GM10248 (cell line): ENCODE measurements at regions not wholly inside any gene's neighbourhood (a gene's known extent, or its start where the extent isn't known, plus 50 kb on each side); places are given as distances from the start of the nearest gene placed in this dataset.

Experiments used
- CTCF ChIA-PET: fragments of 300-600 bp; sonication (Branson Sonifier 250); formaldehyde crosslinking; extraction: SDS; loops from one replicate; lab custom pipeline; 2021; ENCODE audit warnings: antibody characterized with exemption; lab: Yijun Ruan, JAX
- POLR2A ChIA-PET: fragments of 350-650 bp; sonication (Branson Sonifier 250); formaldehyde crosslinking; extraction: SDS; loops from one replicate; lab custom pipeline; 2020; ENCODE audit warnings: antibody characterized with exemption; lab: Yijun Ruan, JAX
- DNase-seq: peaks from one replicate; pipeline ENCODE4 v3.0.0; 2012; ENCODE audit errors: extremely low spot score
- TF ChIP-seq, protein P1 (sequence below): IDR thresholded peaks from 2 replicates; pipeline ENCODE4 v1.5.1; 2012; ENCODE audit warnings: mild to moderate bottlenecking, low read depth; ENCODE audit errors: extremely low read depth, missing control alignments, control extremely low read depth

DNA sequence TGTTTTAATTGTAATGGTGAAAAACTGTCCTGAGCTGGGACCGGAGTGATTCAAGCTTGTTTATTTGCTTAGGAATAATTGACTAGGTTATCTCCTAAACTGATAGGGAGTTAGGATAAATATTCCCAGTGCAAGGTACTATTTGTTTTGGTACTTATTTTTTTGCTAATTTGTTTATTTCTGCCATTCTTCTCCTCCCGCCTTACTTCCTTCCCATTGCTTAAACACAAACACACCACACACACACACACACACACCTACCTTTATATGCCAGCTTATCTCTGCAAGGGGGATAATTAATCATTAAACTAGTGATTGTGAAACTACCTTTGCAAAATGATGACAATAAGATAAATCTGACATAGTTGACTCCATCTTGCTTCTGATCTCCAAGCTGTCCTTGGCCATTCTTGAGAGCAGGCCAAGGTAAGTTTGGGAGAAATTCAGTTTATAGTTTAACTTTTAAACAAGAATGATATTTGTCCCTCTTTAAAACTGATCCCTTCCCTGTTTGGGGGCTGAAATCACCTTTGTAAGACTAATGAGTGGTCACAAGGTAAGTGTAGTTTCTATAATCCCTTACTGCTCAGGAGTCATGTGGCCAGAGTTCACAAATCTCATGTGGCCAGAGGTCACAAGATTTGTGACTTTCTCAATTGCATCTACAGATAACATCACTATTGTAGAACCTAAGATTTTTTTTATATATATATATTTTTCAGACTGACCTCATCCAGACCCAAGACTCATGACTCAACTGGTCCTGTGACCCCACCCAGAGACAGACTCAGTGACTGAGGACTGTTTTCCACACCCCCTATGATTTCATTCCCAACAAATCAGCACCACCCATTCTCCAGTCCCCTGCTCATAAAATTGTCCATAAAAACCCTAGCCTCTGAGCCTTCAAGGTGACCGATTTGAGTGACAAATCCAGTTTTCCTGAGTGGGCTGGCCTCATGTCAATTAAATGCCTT, 83.1 kb upstream of the LRRTM4 start:
- ChIA-PET POLR2A (no interaction called here), CTCF (no interaction called here)
- TF ChIP-seq, protein P1, sequence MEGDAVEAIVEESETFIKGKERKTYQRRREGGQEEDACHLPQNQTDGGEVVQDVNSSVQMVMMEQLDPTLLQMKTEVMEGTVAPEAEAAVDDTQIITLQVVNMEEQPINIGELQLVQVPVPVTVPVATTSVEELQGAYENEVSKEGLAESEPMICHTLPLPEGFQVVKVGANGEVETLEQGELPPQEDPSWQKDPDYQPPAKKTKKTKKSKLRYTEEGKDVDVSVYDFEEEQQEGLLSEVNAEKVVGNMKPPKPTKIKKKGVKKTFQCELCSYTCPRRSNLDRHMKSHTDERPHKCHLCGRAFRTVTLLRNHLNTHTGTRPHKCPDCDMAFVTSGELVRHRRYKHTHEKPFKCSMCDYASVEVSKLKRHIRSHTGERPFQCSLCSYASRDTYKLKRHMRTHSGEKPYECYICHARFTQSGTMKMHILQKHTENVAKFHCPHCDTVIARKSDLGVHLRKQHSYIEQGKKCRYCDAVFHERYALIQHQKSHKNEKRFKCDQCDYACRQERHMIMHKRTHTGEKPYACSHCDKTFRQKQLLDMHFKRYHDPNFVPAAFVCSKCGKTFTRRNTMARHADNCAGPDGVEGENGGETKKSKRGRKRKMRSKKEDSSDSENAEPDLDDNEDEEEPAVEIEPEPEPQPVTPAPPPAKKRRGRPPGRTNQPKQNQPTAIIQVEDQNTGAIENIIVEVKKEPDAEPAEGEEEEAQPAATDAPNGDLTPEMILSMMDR: no peak
- no peak for DNase-seq

DNA sequence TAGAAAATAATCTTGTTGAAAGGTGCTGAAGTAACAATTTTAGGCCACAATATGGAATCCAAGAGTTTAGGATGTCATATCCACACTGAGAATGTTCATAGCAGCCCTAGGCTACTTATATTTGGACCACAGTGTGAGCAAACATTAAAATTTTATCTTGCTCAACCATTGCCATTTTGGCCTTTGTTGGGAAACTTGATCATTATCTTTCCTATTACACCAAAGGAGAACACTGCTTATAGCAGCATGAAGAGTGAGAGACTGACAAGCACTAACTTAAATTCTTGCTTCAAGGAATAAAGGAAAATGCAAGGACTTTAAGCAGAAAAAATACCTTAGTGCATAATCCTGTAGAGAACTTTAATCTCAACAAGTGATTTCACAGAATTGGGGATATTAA, 86.3 kb upstream of the LRRTM4 start:
- ChIA-PET CTCF (no interaction called here), POLR2A (no interaction called here)
- DNase-seq: no peak
- TF ChIP-seq, protein P1: no peak

DNA sequence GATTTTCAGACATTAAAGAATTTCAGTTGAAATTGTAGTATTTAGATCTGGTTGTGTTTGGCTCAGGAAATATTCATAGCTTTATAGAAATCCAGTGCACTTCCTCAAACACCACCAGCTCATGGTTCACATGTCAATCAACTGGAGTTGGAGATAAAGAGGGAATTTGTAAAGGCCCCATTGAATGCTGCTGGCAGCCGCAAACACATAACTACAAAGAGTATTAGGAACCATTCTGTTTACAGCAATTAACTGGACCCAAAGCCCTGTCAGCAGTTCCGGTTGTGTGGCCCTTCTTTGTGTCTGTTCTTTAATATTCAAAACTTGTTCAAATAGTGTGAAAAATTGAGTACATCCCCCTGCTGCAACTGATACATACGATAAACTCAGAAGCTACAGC, 107.4 kb upstream of the LRRTM4 start:
- DNase-seq: no peak
- POLR2A ChIA-PET: no interaction called here
- TF ChIP-seq, protein P1: no peak
- CTCF ChIA-PET: no interaction called here

DNA sequence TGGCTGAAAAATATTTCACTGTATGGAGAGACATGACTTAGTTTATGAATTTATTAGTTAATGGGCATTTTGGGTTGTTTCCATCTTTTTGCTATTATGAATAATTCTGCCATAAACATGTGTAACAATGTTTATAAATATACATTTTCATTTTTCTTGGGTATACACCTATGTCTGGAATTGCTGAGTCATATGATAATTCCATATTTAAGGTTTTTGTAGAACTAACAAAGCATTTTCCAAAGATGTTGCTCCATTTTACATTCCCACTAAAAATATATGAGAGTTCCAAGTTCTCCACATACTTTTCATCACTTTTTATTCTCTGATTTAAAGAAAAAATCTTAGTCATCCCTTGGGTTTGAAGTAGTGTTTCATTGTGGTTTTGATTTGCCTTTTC, 108.8 kb upstream of the LRRTM4 start:
- DNase-seq: no peak
- TF ChIP-seq, protein P1: no peak
- ChIA-PET CTCF (interaction anchor here (1.2 kb wide), 1 partner anchor 18 kb away, joined by 3 read pairs; no protein-coding TSS in a partner anchor), POLR2A (no interaction called here)

DNA sequence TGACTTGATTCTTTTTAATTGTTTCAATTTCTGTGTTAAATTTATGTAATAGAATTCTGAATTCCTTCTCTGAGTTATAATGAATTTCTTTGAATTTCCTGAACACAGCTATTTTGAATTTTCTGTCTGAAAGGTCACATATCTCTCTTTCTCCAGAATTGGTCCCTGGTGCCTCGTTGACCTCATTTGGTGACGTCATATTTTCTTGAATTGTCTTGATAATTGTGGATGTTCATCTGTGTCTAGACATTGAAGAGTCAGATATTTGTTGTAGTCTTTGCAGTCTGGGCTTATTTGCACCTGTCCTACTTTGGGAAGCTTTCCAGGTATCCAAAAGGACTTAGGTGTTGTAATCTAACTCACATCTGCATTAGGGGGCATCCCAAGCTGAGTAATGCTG, 111.4 kb upstream of the LRRTM4 start:
- POLR2A ChIA-PET: no interaction called here
- no peak for DNase-seq
- CTCF ChIA-PET: no interaction called here
- TF ChIP-seq, protein P1: no peak

DNA sequence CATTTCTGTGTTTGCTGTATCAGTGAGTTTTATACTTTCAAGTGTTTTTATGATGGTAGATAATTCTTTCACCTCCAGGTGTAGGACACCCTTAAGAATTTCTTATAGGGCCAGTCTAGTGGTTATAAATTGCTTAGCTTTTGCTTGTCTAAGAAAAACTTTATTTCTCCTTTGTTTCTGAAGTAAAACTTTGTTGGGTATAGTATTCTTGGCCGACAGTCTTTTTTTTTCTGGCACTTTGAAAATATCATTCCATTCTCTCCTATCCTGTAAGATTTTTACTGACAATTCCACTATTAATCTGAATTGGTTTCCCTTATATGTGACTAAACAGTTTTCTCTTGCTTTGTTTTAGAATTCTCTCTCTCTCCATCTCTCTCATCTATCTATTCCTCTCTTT, 118.7 kb upstream of the LRRTM4 start:
- TF ChIP-seq, protein P1: no peak
- CTCF ChIA-PET: no interaction called here
- POLR2A ChIA-PET: no interaction called here
- DNase-seq: no peak
